NCI-H187 treated with DMSO at 0.1 percent for 48 hours (cell line): ENCODE measurements at regions not wholly inside any gene's neighbourhood (a gene's known extent, or its start where the extent isn't known, plus 50 kb on each side); places are given as distances from the start of the nearest gene placed in this dataset.

ENCODE experiments used
- DNase-seq: peaks from one replicate; lab custom pipeline; 2025; lab: John Stamatoyannopoulos, UW

- DNase-seq = no peak
Observed at GRCh38 chr11:122062763-122063162, 53.3 kb downstream of the BLID start.

GRCh38 chr11:122059565-122059964 lies 56.5 kb downstream of the BLID start:
- DNase-seq = no peak

DNA sequence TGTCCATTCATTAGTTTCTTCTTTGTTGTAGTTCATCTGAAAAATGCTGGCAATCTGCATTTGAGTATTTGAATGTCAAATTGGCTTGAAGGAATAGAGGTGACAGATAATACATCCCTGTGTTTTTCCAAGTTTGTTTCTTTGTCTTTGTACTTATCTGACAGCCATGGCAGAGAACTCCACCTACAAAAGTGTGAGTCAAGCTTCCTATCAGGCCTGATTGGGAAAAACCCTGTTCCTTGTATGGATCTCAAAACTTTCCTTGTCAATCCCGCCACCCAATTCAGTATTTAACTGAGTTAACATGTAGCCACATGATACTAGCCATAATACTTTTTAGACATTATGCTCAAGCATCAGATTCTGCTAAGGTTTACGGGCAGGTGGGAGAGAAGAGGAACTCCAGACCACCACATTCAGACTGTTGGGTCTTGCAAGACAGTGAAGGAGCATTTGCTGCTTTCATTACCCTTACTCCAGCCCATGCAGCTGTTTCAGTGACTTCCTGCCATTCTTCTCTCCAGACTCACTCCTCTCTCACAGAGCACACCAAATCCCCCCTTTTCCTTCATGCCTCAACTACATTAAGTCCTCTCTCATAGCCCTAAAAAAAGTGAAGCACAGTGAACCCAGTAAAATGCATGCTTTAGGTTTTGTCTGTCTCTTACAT lies 65.9 kb downstream of the BLID start:
- DNase-seq = no peak

DNA sequence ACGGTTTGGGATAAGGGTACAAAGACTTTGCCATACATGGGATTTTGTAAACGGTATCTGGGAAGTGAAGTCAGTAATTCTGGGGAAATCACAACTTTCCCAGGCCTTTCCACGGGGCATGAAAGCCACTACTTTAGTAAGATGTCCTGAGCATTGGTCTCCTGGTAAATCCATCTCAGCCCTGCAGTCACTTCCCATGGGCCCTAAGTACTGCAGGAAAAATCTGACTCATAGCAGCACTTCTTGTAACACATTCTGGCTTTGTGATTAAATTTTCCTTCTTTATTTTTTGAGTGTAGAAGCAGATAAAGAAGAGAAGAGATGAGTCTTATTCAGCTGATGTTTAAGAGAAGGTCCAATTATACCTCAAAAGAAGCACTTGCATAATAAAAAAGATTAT lies 67.6 kb downstream of the BLID start:
- no peak for DNase-seq

DNA sequence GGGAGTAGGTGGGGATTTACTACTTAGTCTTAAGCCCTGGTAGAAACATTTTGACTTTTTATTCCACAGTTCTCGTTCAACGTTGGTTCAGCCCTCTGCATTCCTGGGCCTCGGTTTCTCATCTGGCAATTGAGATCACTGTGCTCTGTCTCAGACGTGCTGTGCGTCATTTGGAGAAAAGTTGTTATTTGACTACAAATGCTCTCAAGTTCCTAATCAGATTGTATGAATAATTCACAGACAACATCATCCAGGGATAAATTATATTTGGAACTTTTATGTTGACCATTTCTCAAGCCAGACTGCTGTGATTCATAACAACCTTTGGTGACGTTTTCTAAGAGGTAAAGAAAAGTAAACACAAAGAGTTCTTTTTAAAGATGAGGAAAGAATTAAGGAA lies 69.2 kb downstream of the BLID start:
- DNase-seq = no peak

- DNase-seq = no peak
Observed at GRCh38 chr11:122046438-122046837, 69.6 kb downstream of the BLID start.

- DNase-seq = no peak
Observed at GRCh38 chr11:122045181-122045586, 70.8 kb downstream of the BLID start.

DNA sequence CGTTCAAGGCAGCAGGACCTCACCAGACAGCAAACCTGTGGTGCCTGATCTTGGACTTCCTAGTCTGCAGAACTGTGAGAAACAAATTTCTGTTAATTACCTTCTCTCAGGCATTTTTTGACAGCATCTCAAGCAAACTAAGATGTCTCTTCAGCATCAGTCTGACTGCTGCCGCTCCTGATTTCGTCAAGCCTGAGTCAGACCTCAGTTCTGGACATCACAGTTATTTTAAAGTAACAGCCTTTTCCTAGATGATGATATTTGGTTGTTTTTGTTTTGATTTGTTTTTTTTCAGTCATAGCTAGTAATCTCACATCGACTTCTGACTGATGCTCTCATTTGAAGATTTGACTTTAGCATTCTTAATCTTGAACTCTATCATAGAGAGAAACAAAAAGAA lies 71.9 kb downstream of the BLID start:
- DNase-seq = no peak

DNA sequence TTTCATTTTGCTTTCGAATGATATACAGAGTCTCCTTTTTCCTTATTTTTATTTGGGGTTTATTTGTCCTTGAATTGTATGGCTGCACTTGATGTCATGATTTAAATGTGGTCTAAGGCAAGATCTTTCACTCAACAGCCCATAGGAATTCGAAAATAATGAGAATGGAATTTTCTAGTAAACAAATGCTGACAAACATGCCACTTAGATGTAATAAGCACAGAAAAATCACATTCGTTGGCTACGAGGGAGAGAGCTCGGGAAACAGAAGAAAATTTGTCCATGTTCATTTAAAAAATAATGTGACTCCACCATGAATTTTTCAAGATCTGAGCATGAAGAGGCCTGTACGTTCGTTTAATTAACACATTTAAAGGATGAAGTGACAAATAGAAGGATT lies 73.0 kb downstream of the BLID start:
- DNase-seq = no peak

- DNase-seq = no peak
Observed at GRCh38 chr11:122040464-122040863, 75.6 kb downstream of the BLID start.

- no peak for DNase-seq
Observed at GRCh38 chr11:122038543-122038942, 77.5 kb downstream of the BLID start.

DNA sequence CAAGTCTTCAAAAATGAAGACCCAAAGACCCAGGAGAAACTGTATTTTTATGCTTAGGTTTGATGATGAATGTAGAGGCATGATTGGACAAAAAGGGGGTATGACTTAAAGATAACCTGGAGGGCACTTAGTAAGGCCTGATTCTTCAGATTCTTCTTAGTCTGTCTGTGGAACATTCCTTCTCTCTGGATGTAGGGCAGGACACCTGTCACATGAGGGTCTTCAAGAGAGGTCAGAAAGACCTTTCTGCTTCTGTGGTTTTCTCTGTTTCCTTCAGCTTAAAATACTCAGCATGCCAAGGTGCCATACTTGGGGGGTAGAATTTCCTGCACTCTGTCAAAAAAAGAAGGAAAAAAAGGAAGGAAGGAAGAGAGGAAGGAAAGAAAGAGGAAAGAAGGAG lies 78.1 kb downstream of the BLID start:
- DNase-seq = no peak

- no peak for DNase-seq
Observed at GRCh38 chr11:122036493-122036892, 79.5 kb downstream of the BLID start.

DNA sequence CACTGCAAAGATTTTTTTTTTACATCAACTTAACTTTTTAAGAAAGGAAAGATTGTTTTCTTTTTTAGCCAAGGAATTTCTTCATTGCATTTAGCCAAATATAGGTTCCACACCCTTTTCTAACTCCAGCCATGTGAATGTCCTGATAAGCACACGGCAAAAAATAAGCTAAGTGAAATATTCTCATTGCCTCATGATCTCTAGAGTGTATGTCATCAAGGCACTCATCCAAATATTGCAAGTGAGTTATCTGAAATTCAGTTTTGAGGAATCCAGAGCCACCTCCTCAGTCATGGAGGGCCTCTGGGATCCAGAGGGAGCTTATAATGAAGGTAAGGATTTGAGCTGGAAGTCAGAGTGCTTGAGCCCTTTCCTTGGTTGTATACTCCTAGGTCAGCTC lies 80.0 kb downstream of the BLID start:
- DNase-seq = no peak

GRCh38 chr11:122033631-122034030 lies 82.4 kb downstream of the BLID start:
- no peak for DNase-seq

- DNase-seq = no peak
Observed at GRCh38 chr11:122033193-122033592, 82.8 kb downstream of the BLID start.

DNA sequence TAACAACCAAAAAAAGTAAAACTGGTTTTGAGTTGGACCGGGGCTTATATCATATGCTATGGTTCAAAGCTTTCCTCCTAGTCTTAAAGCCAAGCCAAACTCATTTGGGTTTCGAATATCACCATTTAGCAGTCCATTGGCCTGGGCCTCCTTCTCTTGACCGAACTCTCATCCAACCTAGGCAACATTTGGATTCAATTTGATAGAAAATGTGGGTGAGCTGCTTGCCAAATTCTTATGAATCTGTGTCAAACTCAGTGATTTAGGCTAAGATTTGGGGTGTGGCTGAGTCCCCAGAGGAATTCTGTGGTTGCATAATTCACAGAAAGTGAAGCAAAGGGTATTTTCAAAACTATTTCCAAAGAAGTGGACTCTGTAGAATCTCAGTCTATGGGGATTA lies 83.7 kb downstream of the BLID start:
- no peak for DNase-seq

GRCh38 chr11:122031813-122032212 lies 84.2 kb downstream of the BLID start:
- no peak for DNase-seq

DNA sequence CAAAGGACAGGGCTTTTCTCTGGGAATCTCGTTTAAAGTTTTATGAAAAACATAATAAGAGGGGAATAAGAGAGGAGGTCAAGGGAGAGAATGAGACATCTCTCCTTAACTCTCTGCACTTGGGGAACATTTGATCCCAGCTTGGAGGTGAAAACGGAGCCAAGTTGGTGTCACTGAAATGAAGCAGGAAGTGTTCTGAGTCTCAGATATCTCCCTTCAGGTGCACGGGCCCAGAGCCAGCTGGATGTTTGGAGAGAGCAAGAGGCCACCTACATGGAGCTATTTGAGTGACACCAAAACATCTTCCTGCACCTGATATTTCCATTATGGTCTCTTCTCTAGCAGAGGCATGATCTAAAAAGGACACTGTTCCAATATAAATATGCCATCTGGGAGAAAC lies 85.7 kb downstream of the BLID start:
- DNase-seq = no peak

DNA sequence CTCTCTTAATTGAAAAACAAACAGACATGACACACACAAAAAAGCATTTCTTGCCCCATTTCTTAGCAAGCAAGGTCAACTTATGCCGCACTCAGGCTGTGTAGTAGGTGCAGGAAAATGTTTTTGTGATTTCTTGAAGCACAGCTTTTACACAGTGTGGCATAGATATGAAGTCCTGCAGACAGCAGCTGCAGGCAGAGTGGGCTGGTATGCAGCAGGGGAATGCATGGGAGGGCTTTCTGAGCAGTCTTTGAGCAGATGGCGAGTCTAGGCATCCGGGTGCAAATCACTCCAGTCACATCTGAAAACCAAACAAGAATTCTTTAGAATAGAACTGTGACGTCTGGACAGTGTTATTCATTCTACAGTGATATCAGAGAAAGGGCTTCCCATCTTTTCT lies 87.5 kb downstream of the BLID start:
- DNase-seq = no peak

DNA sequence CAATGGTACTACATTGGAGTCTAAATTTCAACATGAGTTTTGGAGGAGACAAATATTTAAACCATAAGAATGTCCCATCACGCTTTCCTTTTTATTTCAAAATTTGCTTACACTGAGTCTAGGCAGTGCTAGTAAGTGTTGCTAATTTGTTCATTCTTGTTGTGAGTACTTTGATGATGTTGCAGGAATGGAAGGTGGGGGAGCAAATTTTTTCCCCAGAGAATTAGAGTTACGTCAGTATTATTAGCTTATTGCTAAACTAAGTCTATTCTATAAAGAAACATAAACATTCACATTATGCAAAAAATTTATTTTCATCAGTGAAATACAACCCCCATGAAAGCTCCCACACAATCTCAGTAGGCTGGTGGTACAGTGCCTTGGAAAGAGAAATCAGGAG lies 88.0 kb downstream of the BLID start:
- no peak for DNase-seq

DNA sequence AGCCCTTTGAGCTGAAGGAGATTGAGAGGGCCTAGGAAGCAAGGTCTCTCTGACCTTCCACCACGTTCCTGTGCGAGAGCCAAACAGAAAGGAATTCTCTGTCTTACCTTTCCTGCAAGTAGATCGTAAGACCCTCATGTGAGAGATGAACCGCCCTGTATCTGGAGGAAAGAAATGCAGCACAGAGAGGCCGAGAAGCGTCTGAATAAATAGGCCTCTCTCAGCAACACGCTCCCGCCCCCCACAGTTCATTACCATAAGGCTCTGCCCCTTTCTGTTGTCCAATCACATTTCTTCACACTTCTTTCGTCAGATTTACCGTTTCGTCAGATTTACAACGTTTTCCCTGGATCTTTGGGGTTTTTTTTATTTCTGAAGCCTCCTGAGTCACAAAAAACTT lies 90.3 kb downstream of the BLID start:
- no peak for DNase-seq

DNA sequence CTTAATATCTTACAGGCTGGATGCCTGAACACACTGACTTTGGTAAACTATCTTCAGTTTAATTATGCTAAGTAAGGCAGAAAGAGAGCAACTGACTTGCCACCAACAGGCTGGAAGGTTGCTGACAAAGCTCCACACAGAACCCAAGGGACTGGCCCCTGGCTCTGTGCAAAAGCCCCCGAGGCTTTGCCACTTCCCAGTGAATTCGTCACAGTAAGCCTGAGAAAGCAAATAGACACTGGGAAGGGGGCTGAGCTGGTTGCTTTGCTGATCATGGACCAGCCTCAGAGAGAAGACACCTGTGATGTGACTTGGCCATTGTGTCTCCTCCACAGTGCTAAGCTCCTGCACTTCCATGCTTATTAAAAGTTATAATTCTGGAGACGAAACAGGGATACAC lies 91.7 kb downstream of the BLID start:
- no peak for DNase-seq

- DNase-seq = no peak
Observed at GRCh38 chr11:122023614-122024250, 92.3 kb downstream of the BLID start.
